NCI-H69 (cell line): ENCODE measurements at regions not wholly inside any gene's neighbourhood (a gene's known extent, or its start where the extent isn't known, plus 50 kb on each side); places are given as distances from the start of the nearest gene placed in this dataset.
A peak's percentile ranks its signal among the peaks of the same experiment; 100 is the strongest.

Experiments used
- DNase-seq: peaks from one replicate; lab custom pipeline; 2025; lab: John Stamatoyannopoulos, UW

GRCh38 chr13:62104136-62104535, 688.5 kb upstream of the PCDH20 start:
- DNase-seq, result peak; percentile 65

- DNase-seq, result no peak
These were observed 681.0 kb upstream of the PCDH20 start for GRCh38 chr13:62096652-62097051.

DNA sequence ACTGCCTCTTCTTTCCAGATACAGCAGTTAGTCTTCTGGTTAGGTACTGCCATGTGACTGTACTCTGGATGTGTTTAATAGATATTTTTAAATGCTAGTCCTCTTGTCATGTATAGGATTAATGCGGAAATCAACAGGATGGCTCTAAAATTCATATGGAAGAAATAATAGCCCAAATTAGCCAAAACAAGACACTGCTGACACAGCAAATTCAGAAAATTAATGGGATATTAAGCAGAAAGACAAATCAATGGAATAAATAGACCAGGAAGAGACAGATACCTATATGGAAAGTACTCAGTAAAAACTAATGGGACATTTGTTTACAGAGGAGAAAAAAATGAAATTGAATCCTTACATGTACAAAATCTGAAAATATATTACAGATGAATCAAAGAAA, 679.3 kb upstream of the PCDH20 start:
- no peak for DNase-seq

DNA sequence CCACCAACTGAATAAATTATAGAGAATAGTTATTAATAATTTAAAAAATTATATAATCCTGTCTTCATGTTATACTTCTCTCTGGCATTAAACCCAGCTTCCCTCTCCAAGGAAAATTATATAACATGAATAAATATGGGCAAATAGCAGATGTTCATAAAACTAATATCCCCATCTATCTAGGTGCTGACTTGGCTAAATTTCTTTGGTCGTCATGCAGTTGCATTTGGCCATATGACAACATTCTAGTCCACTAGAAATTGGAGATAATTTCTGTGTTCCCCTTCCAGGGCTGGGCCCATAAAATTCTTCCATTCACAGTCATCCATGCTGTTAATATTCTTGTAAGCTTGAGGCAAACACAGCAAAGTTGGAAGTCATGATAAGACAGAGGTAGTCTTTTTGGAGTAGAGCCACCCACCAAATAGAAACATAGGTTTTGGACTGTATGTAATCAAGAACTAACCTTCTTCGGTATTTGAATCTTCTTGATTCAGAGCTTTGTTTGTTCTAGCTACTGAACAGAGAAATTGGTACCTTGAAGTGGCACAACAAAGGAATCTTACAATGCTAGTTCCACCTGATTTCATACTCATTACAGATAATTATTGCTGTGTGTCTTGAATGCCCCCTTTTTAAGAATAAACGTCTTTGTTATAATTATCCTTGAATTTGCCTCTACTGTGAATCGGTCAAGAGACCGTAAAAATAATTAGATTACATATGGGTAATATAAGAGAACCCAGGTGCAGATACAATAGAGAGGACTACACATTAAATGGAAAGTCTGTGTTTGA, 678.5 kb upstream of the PCDH20 start:
- DNase-seq, result peak; percentile 98

- no peak for DNase-seq
These were observed 677.3 kb upstream of the PCDH20 start for GRCh38 chr13:62092949-62093348.

GRCh38 chr13:62092536-62092935, 676.9 kb upstream of the PCDH20 start:
- peak; percentile 51 for DNase-seq

DNA sequence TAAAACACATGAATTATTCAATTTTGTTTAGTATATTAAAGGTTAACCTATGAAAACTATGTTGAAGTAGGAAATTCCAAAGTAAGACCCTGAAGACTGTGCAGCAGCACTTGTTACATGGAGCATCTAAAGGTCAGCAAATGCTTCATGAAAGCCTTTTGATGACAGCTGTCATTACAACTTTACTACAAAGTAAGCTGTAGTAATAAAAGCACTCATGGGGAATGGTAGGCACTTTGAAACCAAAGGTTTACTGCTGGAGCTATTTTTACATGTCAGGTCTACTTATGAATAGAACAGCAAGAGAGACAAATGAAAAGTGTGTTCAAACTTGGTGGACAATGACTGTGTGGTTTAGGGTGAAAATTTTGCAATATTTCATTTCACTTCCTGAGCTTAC, 672.5 kb upstream of the PCDH20 start:
- no peak for DNase-seq

DNA sequence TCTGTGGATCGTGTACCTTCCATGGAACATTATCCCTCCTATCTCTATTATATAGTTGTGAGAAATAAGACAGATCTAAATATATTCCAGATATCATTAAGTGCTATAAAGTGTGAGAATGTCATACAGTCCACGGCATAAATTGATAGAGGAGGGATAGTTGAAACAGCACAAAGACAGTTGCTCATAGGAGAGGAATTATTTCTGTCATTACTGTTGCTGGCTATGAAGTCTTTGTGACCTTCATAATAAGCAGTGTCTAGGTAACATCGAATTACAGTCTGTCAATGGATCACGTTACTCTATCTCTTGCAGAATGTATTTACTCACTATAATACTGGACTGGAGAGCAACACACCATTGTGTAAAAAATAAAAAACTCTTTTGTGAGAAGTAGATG, 671.5 kb upstream of the PCDH20 start:
- peak; percentile 73 for DNase-seq

GRCh38 chr13:62085337-62086229, 669.9 kb upstream of the PCDH20 start:
- peak; percentile 74 for DNase-seq

DNA sequence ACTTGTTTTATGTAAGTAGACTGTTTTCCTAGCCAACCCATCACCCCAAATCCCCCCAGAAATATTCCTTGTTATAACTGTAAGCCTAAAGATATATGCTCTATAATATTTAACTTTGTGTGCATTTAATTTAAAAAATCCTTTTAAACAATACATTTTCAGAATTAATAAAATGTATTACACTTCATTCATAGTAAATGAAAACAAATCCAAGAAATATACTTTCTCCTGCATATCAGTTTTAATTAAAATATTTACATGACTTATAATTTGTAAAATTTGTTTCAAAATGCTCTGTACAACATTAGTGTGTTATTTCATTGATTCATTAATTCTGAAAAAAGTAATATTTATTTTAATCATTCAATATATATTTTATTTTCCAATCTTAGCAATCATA, 669.1 kb upstream of the PCDH20 start:
- DNase-seq, result no peak

DNA sequence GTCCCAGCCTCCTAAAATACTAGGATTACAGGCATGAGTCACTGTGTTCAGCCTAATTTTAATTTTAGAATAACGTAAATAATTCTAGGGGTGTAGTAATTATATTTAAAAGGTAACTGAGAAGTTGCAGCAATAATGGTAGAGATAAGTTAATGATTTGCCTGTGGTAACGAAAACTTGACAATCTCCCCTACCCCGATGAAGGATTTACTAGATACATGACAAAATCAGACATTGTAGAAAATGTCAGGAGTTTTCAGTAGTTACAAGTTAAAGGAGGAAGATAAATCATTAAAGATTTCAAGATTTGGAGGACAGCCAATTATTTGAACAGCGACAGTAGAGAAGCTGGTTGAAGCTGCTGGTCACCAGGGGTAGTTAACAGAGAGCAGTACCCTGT, 652.2 kb upstream of the PCDH20 start:
- peak; percentile 20 for DNase-seq

DNA sequence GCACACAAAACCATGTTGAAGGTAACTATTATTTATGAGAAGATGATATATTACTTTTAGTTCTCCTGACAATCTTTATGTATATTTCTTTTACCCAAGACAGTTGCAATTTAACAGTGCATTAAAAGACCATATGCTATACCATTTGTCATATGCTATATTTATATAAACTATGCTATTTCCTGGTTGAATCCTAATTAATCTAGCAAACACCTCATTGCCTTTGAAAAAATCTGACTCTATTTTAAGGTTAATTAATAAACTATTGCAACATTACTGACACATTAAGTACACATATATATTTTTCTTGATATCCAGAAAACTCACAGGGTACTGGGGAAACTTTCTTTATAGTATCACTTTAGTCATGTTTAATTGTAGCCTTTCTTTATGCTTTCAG, 649.4 kb upstream of the PCDH20 start:
- peak; percentile 69 for DNase-seq

DNA sequence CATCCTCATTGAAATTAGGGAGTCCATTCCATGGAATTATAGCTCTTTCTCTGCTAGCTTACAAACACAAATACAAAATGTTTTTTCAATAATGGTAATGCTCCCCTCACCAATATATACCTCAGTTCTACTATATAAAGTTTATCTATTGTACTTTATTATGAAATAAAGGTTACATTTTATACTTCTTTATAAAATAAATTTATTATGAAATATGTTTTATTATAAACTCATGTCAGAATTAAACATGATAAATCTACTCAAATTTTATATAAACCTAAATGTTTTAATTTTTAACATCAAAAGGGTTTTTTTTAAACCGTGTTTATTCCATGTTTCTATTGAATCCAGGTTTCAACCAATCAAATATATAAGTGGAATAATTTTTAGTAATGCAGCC, 646.1 kb upstream of the PCDH20 start:
- DNase-seq, result no peak

DNA sequence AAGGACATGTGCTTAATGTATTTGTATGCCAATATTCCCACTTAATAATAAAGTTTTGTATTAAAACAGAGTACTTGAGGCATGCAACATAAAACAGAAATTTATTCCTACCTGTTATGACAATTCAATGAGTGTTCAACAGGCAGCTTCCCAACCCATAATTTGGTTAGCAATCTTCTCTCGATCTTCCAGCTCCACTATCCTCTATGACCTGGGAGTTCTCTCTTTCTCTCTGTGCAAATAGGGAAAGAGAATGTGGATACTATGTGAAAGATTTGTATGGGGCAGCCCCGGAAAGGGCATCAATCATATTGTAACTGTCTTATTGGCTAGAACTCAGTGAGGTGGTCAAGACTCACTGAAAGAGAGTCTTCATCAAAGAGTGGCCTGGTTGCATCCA, 644.9 kb upstream of the PCDH20 start:
- peak; percentile 29 for DNase-seq

GRCh38 chr13:62057286-62057685, 641.6 kb upstream of the PCDH20 start:
- DNase-seq, result peak; percentile 66

- DNase-seq, result no peak
These were observed 634.3 kb upstream of the PCDH20 start for GRCh38 chr13:62049992-62050391.

DNA sequence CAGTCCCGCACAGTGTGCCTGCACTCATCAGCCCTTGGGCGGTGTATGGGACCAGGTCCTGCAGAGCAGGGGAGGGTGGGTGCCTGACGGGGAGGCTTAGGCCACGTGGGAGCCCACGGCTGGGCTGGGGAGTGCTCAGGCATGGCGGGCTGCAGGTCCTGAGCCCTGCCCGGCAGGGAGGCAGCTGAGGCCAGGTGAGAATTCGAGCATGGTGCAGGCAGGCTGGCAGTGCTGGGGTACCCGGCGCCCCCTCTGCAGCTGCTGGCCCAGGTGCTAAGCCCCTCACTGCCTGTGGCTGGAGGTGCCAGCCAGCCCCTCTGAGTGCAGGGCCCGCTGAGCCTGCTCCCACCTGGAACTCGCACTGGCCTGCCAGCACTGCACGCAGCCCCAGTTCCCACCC, 630.9 kb upstream of the PCDH20 start:
- no peak for DNase-seq

GRCh38 chr13:62043600-62043999, 628.0 kb upstream of the PCDH20 start:
- DNase-seq, result peak; percentile 53

DNA sequence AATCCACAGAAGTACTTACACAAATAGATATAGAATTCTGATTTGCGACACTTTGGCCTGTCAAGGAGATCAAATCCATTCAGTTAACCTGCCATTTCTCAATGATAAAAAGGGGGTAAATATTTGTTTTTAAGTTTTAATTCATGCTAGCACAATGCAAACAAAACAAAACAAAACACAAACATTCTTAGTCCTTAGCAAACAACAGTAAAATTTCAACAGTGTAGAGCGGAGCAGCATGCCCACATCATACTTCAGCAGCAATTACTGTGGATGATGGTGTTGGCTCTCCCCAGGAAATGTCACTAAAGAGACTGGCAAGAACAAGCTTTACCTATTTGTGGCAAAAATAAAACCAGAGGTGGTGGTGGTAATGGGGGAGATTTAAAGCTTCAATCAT, 625.2 kb upstream of the PCDH20 start:
- DNase-seq, result peak; percentile 77

- no peak for DNase-seq
These were observed 624.4 kb upstream of the PCDH20 start for GRCh38 chr13:62040078-62040477.

- no peak for DNase-seq
These were observed 622.6 kb upstream of the PCDH20 start for GRCh38 chr13:62038214-62038613.

DNA sequence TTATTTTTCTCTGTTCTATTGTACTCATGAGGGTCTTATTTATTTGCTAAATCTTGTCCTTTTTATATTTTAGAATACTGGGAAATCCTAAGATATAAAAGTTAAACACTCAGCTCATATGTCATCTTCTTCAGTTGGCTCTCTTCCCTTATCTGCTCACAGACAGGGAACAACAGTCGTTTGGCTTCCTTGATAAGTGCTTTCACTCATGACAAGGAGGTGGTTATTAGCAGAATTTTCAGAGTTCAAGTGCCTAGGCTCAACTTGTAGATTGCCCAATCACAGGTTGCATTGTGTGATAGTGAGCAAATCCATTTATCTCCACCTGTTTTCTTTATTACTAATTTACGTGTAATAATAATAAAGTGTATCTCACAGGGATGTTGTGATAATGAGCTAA, 620.3 kb upstream of the PCDH20 start:
- peak; percentile 83 for DNase-seq

DNA sequence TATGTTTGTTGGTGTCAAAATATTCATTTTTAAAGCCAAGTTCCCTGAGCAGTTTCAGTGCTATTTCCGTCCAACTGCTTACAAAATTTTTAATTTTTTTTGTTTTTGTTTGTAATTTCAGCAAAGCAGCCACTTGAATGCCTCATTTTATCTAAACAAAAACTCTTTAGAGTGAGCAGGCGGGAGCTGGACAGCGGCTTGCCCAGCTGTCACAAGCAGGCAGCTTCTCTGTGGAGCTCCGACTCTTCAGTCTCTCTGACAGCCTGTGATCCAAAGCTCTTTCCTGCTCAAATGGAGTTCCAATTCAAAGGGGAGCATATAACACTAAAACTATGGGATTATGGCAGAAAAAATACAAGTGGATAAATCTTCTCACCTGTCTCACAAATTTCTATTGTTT, 618.3 kb upstream of the PCDH20 start:
- peak; percentile 15 for DNase-seq
